ENCODE measurements at regions not wholly inside any gene's neighbourhood (a gene's known extent, or its start where the extent isn't known, plus 50 kb on each side); places are given as distances from the start of the nearest gene placed in this dataset.

- TF ChIP-seq, protein P1, sequence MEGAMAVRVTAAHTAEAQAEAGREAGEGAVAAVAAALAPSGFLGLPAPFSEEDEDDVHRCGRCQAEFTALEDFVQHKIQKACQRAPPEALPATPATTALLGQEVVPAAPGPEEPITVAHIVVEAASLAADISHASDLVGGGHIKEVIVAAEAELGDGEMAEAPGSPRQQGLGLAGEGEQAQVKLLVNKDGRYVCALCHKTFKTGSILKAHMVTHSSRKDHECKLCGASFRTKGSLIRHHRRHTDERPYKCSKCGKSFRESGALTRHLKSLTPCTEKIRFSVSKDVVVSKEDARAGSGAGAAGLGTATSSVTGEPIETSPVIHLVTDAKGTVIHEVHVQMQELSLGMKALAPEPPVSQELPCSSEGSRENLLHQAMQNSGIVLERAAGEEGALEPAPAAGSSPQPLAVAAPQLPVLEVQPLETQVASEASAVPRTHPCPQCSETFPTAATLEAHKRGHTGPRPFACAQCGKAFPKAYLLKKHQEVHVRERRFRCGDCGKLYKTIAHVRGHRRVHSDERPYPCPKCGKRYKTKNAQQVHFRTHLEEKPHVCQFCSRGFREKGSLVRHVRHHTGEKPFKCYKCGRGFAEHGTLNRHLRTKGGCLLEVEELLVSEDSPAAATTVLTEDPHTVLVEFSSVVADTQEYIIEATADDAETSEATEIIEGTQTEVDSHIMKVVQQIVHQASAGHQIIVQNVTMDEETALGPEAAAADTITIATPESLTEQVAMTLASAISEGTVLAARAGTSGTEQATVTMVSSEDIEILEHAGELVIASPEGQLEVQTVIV (CRISPR knock-in tag; IDR thresholded peaks at IDR 0.05; ENCODE audit: borderline replicate concordance) = no peak
- TF ChIP-seq RBM34 (IDR thresholded peaks at IDR 0.05; ENCODE audit: borderline replicate concordance, insufficient read depth, low read length) = no peak
- TF ChIP-seq MTA3 (IDR thresholded peaks at IDR 0.05; ENCODE audit: borderline replicate concordance) = 0 out of 2 replicates have a peak, but pooled peaks have one; percentile 39
- no peak for TF ChIP-seq HNRNPL (IDR thresholded peaks at IDR 0.05; ENCODE audit: low read depth, low read length)
- TF ChIP-seq ARHGAP35 (IDR thresholded peaks at IDR 0.05; ENCODE audit: partially characterized antibody) = no peak
- TF ChIP-seq, protein P2, sequence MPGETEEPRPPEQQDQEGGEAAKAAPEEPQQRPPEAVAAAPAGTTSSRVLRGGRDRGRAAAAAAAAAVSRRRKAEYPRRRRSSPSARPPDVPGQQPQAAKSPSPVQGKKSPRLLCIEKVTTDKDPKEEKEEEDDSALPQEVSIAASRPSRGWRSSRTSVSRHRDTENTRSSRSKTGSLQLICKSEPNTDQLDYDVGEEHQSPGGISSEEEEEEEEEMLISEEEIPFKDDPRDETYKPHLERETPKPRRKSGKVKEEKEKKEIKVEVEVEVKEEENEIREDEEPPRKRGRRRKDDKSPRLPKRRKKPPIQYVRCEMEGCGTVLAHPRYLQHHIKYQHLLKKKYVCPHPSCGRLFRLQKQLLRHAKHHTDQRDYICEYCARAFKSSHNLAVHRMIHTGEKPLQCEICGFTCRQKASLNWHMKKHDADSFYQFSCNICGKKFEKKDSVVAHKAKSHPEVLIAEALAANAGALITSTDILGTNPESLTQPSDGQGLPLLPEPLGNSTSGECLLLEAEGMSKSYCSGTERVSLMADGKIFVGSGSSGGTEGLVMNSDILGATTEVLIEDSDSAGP (CRISPR knock-in tag; IDR thresholded peaks at IDR 0.05) = no peak
- TF ChIP-seq, protein P3, sequence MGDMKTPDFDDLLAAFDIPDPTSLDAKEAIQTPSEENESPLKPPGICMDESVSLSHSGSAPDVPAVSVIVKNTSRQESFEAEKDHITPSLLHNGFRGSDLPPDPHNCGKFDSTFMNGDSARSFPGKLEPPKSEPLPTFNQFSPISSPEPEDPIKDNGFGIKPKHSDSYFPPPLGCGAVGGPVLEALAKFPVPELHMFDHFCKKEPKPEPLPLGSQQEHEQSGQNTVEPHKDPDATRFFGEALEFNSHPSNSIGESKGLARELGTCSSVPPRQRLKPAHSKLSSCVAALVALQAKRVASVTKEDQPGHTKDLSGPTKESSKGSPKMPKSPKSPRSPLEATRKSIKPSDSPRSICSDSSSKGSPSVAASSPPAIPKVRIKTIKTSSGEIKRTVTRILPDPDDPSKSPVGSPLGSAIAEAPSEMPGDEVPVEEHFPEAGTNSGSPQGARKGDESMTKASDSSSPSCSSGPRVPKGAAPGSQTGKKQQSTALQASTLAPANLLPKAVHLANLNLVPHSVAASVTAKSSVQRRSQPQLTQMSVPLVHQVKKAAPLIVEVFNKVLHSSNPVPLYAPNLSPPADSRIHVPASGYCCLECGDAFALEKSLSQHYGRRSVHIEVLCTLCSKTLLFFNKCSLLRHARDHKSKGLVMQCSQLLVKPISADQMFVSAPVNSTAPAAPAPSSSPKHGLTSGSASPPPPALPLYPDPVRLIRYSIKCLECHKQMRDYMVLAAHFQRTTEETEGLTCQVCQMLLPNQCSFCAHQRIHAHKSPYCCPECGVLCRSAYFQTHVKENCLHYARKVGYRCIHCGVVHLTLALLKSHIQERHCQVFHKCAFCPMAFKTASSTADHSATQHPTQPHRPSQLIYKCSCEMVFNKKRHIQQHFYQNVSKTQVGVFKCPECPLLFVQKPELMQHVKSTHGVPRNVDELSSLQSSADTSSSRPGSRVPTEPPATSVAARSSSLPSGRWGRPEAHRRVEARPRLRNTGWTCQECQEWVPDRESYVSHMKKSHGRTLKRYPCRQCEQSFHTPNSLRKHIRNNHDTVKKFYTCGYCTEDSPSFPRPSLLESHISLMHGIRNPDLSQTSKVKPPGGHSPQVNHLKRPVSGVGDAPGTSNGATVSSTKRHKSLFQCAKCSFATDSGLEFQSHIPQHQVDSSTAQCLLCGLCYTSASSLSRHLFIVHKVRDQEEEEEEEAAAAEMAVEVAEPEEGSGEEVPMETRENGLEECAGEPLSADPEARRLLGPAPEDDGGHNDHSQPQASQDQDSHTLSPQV (IDR thresholded peaks at IDR 0.05) = peak; percentile 61; the same call in 1 of the 2 replicates
- TF ChIP-seq ZNF3 (CRISPR knock-in tag; IDR thresholded peaks at IDR 0.05) = no peak
- no peak for TF ChIP-seq COPS2 (conservative IDR thresholded peaks at IDR 0.05)
- TF ChIP-seq TSC22D4 (tag; IDR thresholded peaks at IDR 0.05) = no peak
- no peak for TF ChIP-seq NELFE (IDR thresholded peaks at IDR 0.05; ENCODE audit: insufficient read depth, insufficient read length)
- no peak for TF ChIP-seq FOXP4 (CRISPR knock-in tag; IDR thresholded peaks at IDR 0.05; ENCODE audit: borderline replicate concordance)
- TF ChIP-seq SRSF7 (optimal IDR thresholded peaks at IDR 0.05; ENCODE audit: low read depth, low read length) = no peak
These were observed 61.4 kb upstream of the LMO2 start (continued) for GRCh38 chr11:33953289-33953688.

Data from K562 (cell line).